Esophagus (tissue), 2 donors: ENCODE measurements at regions not wholly inside any gene's neighbourhood (a gene's known extent, or its start where the extent isn't known, plus 50 kb on each side); places are given as distances from the start of the nearest gene placed in this dataset.

Source experiments
- H3K27ac ChIP-seq, 2 donors: one replicate each; pipeline ENCODE4 v1.5.1; 2013; ENCODE audit warnings: low read depth in 2 of 2, mild to moderate bottlenecking in 2 of 2, inconsistent platforms in 1 of 2, low read length in 1 of 2, moderate library complexity in 1 of 2
- H3K27me3 ChIP-seq, 2 donors: one replicate each; pipeline ENCODE4 v1.6.1; 2013; ENCODE audit warnings: low read length in 2 of 2, control low read depth in 1 of 2, mild to moderate bottlenecking in 1 of 2; ENCODE audit not compliant: insufficient read depth in 2 of 2, control insufficient read depth in 1 of 2
- H3K36me3 ChIP-seq, 2 donors: one replicate each; pipeline ENCODE4 v1.6.1; 2013; ENCODE audit warnings: low read length in 1 of 2; ENCODE audit not compliant: control insufficient read depth in 2 of 2, insufficient read depth in 2 of 2
- H3K4me1 ChIP-seq, 2 donors: one replicate each; pipeline ENCODE4 v1.6.1; 2013; ENCODE audit warnings: low read length in 1 of 2; ENCODE audit not compliant: control insufficient read depth in 2 of 2, insufficient read depth in 2 of 2
- H3K4me3 ChIP-seq, 2 donors: one replicate each; pipeline ENCODE4 v1.5.1; 2013; ENCODE audit warnings: low read length in 2 of 2, mild to moderate bottlenecking in 2 of 2, low read depth in 1 of 2, moderate library complexity in 1 of 2
- H3K9me3 ChIP-seq, 2 donors: one replicate each; pipeline ENCODE4 v1.6.1; 2013; ENCODE audit warnings: mild to moderate bottlenecking in 2 of 2, low read depth in 1 of 2, low read length in 1 of 2, moderate library complexity in 1 of 2; ENCODE audit not compliant: control insufficient read depth in 2 of 2, insufficient read depth in 1 of 2
- WGBS, 2 donors: extraction: QIAGEN DNeasy Blood & Tissue Kit; methylation state at CpG; one replicate each; pipeline ENCODE4 v1.1.7; 2013; 5-methylcytosine and 5-hydroxymethylcytosine counted together
- donor health status: healthy with polysubstance abuse.
- donor health status: Bipolar disorder and iron deficiency.

GRCh38 chr13:77459592-77459991 is 75.9 kb upstream of the SCEL start:
- WGBS, 2 donors, result 83 to 87% methylated on average over 3 of the region's 3 CpGs
- no peaks in the 10 kb centered on the region for H3K36me3 ChIP-seq
- no peaks in the 10 kb centered on the region for H3K4me1 ChIP-seq

DNA sequence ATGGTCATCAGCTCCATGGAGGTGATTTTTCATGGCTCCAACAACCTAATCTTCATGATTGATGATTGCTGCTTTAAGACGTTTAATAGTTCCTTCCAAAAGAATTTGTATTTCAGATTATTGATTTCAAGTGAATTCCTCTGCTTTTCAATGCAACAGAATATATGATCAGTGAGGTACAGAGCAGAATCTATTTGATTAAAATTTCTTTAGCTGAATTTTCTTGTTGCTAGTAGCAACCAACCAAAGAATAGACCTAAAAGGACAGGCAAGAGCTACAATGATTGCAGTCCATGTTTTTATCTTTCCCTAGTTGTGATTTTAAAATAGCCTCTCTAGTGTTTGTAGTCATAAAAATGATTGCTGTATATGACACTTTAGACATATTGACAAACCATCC is 76.8 kb upstream of the SCEL start:
- Histone ChIP-seq H3K9me3 (no peaks in the 10 kb centered on the region), H3K36me3 (no peaks in the 10 kb centered on the region), H3K27me3 (no peaks in the 10 kb centered on the region), H3K4me1 (no peaks in the 10 kb centered on the region), H3K4me3 (no peak overlapping the region), H3K27ac (no peak overlapping the region)
- WGBS, 2 donors, result 28 to 31% methylated on average over 1 of the region's 1 CpG

More at GRCh38 chr13:77459592-77459991, 75.9 kb upstream of the SCEL start:
- no peaks in the 10 kb centered on the region for H3K27me3 ChIP-seq
- H3K4me3 ChIP-seq, result no peak overlapping the region
- H3K9me3 ChIP-seq, result no peaks in the 10 kb centered on the region
- H3K27ac ChIP-seq, result no peak overlapping the region

DNA sequence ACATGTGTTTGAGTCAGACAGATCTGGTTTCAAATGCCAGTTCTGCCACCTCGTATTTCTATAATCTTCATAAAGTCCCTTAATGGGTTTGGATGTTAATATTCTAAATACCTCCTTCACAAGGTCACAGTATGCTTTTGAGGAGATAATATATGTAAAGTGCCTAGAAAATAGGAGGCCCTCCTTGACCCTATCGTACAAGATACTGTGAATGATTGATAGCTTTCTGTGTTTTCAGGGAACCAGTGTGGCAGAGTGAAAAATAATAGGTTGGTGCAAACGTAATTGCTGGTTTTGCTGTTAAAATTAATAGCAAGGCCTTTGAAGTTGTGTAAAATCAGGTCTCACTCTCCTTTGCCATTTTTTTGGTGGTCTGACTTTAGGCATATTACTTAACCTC is 77.5 kb upstream of the SCEL start:
- Histone ChIP-seq H3K4me3 (no peak overlapping the region), H3K4me1 (no peaks in the 10 kb centered on the region), H3K27me3 (no peaks in the 10 kb centered on the region), H3K36me3 (no peaks in the 10 kb centered on the region), H3K27ac (no peak overlapping the region), H3K9me3 (no peaks in the 10 kb centered on the region)
- whole genome bisulfite sequencing, 2 donors, result 60 to 68% methylated on average over 3 of the region's 3 CpGs

GRCh38 chr13:77456271-77456670 is 79.2 kb upstream of the SCEL start:
- Histone ChIP-seq H3K4me1 (no peaks in the 10 kb centered on the region), H3K36me3 (no peaks in the 10 kb centered on the region), H3K9me3 (no peaks in the 10 kb centered on the region), H3K27me3 (no peaks in the 10 kb centered on the region), H3K4me3 (no peak overlapping the region), H3K27ac (no peak overlapping the region)
- WGBS, 2 donors, result 43 to 67% methylated on average over 1 of the region's 1 CpG

- Histone ChIP-seq H3K9me3 (no peaks in the 10 kb centered on the region), H3K4me1 (no peaks in the 10 kb centered on the region), H3K27me3 (no peaks in the 10 kb centered on the region), H3K4me3 (no peak overlapping the region), H3K36me3 (no peaks in the 10 kb centered on the region), H3K27ac (no peak overlapping the region)
- WGBS, 2 donors, result 46 to 68% methylated on average over 2 of the region's 2 CpGs
These were observed 86.2 kb upstream of the SCEL start for GRCh38 chr13:77449265-77449664.

- 65 to 76% methylated on average over 4 of the region's 4 CpGs for WGBS, 2 donors
- Histone ChIP-seq H3K4me3 (no peak overlapping the region), H3K4me1 (no peaks in the 10 kb centered on the region), H3K36me3 (no peaks in the 10 kb centered on the region), H3K27ac (no peak overlapping the region), H3K9me3 (no peaks in the 10 kb centered on the region), H3K27me3 (no peaks in the 10 kb centered on the region)
These were observed 86.8 kb upstream of the SCEL start for GRCh38 chr13:77448689-77449088.

- no peaks in the 10 kb centered on the region for H3K4me1 ChIP-seq
- H3K27ac ChIP-seq, result no peak overlapping the region
- WGBS, 2 donors, result 83 to 88% methylated on average over 1 of the region's 1 CpG
- H3K4me3 ChIP-seq, result no peak overlapping the region
- no peaks in the 10 kb centered on the region for H3K9me3 ChIP-seq
- no peaks in the 10 kb centered on the region for H3K36me3 ChIP-seq
- no peaks in the 10 kb centered on the region for H3K27me3 ChIP-seq
These were observed 92.0 kb upstream of the SCEL start for GRCh38 chr13:77443511-77443910.

DNA sequence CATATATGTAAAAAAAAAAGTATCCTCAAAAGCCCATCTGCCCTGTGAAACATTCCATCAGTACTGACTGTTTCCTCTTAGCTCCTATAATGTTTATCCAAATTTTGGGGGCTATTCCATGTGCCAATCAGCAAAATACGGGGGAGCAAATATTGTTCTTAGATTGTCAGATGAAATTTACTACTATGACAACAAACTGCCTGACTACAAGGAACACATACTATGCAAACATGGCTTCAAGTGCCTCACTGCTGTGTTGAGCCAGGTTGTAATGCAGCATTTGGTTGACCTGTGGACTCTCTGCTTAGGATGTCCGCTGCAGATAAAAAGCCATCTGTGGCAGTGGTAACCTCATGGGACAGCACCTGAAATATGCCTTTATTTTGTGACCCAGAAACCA is 98.2 kb upstream of the SCEL start:
- Histone ChIP-seq H3K27me3 (no peaks in the 10 kb centered on the region), H3K36me3 (no peaks in the 10 kb centered on the region), H3K4me3 (no peak overlapping the region), H3K9me3 (no peaks in the 10 kb centered on the region), H3K27ac (no peak overlapping the region), H3K4me1 (no peaks in the 10 kb centered on the region)
- WGBS, 2 donors, result 69 to 77% methylated on average over 2 of the region's 2 CpGs

DNA sequence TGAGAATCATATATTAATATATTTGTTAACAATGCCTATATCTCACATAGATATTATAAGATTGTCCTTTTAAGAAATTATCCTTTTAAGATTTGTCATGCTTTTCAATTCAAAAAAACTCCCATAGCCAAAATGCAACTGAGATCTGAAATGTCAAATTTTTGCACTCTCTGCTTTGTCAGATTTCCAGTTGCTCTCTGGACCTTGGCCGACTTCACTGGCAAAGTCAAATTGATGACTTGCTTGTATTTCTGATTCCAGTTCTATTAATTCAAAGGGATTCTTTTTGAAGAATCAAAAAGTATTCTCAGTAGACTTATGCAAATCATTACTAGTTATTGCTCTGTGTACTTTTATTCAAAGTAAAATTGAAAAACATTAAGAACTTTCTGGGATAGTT is 101.2 kb upstream of the SCEL start:
- Histone ChIP-seq H3K9me3 (no peaks in the 10 kb centered on the region), H3K4me3 (no peak overlapping the region), H3K4me1 (no peaks in the 10 kb centered on the region), H3K27ac (no peak overlapping the region), H3K27me3 (no peaks in the 10 kb centered on the region), H3K36me3 (no peaks in the 10 kb centered on the region)
- 38 to 55% methylated on average over 1 of the region's 1 CpG for WGBS, 2 donors

DNA sequence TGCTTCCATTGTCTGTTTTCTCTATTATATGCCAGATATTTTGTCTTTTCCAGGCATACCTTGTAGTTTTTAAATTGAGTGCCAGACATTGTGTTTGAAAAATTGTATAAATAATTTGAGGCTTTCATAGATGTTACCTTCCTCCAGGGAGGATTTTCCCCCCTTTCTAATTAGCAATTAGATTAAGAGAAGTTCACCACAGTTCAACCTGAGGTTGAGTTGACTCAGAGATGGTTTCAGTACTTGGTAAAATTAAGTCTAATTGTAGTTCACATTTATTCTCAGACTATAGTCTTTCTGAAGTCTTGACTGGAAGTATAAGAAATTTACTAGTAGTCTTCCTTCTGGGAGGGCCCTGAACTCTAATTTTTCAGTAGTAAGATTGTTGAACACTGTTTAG is 104.1 kb upstream of the SCEL start:
- no peak overlapping the region for H3K4me3 ChIP-seq

More for the DNA sequence above, 104.1 kb upstream of the SCEL start:
- no peak overlapping the region for H3K27ac ChIP-seq
- no peaks in the 10 kb centered on the region for H3K9me3 ChIP-seq
- H3K27me3 ChIP-seq, result no peaks in the 10 kb centered on the region
- no peaks in the 10 kb centered on the region for H3K36me3 ChIP-seq
- H3K4me1 ChIP-seq, result no peaks in the 10 kb centered on the region
